Keratinocyte (primary cell): ENCODE measurements at regions not wholly inside any gene's neighbourhood (a gene's known extent, or its start where the extent isn't known, plus 50 kb on each side); places are given as distances from the start of the nearest gene placed in this dataset.

Source experiments
- DNase-seq: peaks from one replicate; pipeline ENCODE4 v3.0.0-alpha.2; 2011; ENCODE audit warnings: low read depth, missing footprints, low spot score
- FAIRE-seq: peaks from 2 replicates; lab custom pipeline; 2011; peaks lifted over from hg19 to GRCh38; lab: Jason Lieb, UNC
- H2AFZ ChIP-seq: 2 replicates; pipeline ENCODE4 v1.6.0; 2012; ENCODE audit warnings: low read length, control low read depth, inconsistent platforms; ENCODE audit not compliant: control insufficient read depth
- H3K27ac ChIP-seq: 2 replicates; pipeline ENCODE4 v1.5.1; 2011; ENCODE audit warnings: low read length; ENCODE audit not compliant: control insufficient read depth, insufficient read depth
- H3K27me3 ChIP-seq: 3 replicates; pipeline ENCODE4 v1.6.0; 2011; ENCODE audit warnings: low read length; ENCODE audit not compliant: control insufficient read depth, insufficient read depth; ENCODE audit errors: extremely low read depth
- H3K36me3 ChIP-seq, 2 experiments: 2 replicates in 1 of 2; 3 replicates in 1 of 2; pipeline ENCODE4 v1.5.1; 2011; ENCODE audit warnings: low read length in 2 of 2, mild to moderate bottlenecking in 1 of 2; ENCODE audit not compliant: control insufficient read depth in 2 of 2, insufficient read depth in 2 of 2; ENCODE audit errors: extremely low read depth in 1 of 2
- H3K4me1 ChIP-seq: 3 replicates; pipeline ENCODE4 v1.5.1; 2011; ENCODE audit warnings: low read length; ENCODE audit not compliant: control insufficient read depth, insufficient read depth; ENCODE audit errors: extremely low read depth
- H3K4me2 ChIP-seq: 3 replicates; pipeline ENCODE4 v1.6.0; 2011; ENCODE audit warnings: low read depth, low read length; ENCODE audit not compliant: control insufficient read depth, insufficient read depth; ENCODE audit errors: extremely low read depth
- H3K4me3 ChIP-seq, 3 experiments: fragments of 200-600 bp in 1 of 3; sonication (generic) in 1 of 3; 2 replicates in 2 of 3; 3 replicates in 1 of 3; pipeline ENCODE4 v1.5.1; 2011 to 2016; ENCODE audit warnings: low read length in 3 of 3, mild to moderate bottlenecking in 3 of 3, control low read depth in 2 of 3, inconsistent platforms in 1 of 3, low read depth in 1 of 3, mixed read lengths in 1 of 3, mixed run types in 1 of 3, moderate library complexity in 1 of 3; ENCODE audit not compliant: control insufficient read depth in 2 of 3, insufficient read depth in 2 of 3; ENCODE audit errors: extremely low read depth in 1 of 3
- H3K79me2 ChIP-seq: 2 replicates; pipeline ENCODE4 v1.6.0; 2012; ENCODE audit warnings: low read length; ENCODE audit not compliant: control insufficient read depth, insufficient read depth
- H3K9ac ChIP-seq: 3 replicates; pipeline ENCODE4 v1.6.0; 2011; ENCODE audit warnings: low read length; ENCODE audit not compliant: control insufficient read depth, insufficient read depth; ENCODE audit errors: extremely low read depth
- H3K9me1 ChIP-seq: 3 replicates; pipeline ENCODE4 v1.6.0; 2011; ENCODE audit warnings: low read length; ENCODE audit not compliant: control insufficient read depth, insufficient read depth; ENCODE audit errors: extremely low read depth
- H3K9me3 ChIP-seq: 2 replicates; pipeline ENCODE4 v1.5.1; 2012; ENCODE audit warnings: low read depth, low read length; ENCODE audit not compliant: control insufficient read depth
- H4K20me1 ChIP-seq: 3 replicates; pipeline ENCODE4 v1.6.0; 2011; ENCODE audit warnings: low read length; ENCODE audit not compliant: control insufficient read depth, insufficient read depth; ENCODE audit errors: extremely low read depth
- EZH2 ChIP-seq: IDR thresholded peaks from one replicate; pipeline ENCODE4 v1.6.1; 2012; ENCODE audit warnings: inconsistent platforms, mild to moderate bottlenecking, low read length, moderate library complexity
- dilution Hi-C: fragments of 300-500 bp; cut with MboI; formaldehyde crosslinking; loops from one replicate; pipeline ENCODE4 v1.7.0; 2020; ENCODE audit warnings: low sequenced_read_pairs; ENCODE audit not compliant: extremely low pct_ligation_motif_present
- TF ChIP-seq, protein P1 (sequence below), 3 experiments: IDR thresholded peaks in 1 of 3; conservative IDR thresholded peaks in 1 of 3; optimal IDR thresholded peaks in 1 of 3; 2 replicates in 2 of 3; 3 replicates in 1 of 3; pipeline versions ENCODE3 to v1.5.1; 2011; ENCODE audit warnings: low read length in 3 of 3, mild to moderate bottlenecking in 3 of 3, moderate library complexity in 2 of 3, control low read depth in 1 of 3, inconsistent platforms in 1 of 3; ENCODE audit not compliant: insufficient read depth in 2 of 3; ENCODE audit errors: extremely low read depth in 1 of 3

DNA sequence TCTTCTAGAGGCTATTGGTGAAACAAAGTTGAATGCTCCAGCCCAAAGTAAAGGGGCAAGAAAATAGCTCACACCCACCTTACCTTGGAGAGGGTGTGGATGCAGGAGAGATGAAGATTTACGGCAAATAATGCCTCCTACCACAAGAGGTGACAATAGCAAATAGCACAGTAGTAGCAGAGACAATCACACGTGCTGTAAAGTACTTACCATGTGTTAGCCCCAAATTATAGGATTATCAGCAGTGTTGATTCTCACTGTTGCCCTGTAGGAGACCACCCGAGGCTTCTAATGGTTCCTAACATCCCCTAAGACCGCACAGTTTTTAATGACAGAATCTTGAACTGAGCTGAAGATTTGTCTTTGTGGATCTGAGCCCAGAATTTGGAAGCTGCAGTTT is 94.8 kb upstream of the FOXA2 start:
- no peak overlapping the region for H3K4me2 ChIP-seq
- no peak overlapping the region for H3K27ac ChIP-seq
- no peaks in the 10 kb centered on the region for H4K20me1 ChIP-seq
- H3K9me3 ChIP-seq = no peaks in the 10 kb centered on the region
- H2AFZ ChIP-seq = no peak overlapping the region
- no peaks in the 10 kb centered on the region for H3K27me3 ChIP-seq
- no peaks in the 10 kb centered on the region for H3K79me2 ChIP-seq
- H3K4me1 ChIP-seq = peaks cover 5% of the 10 kb centered on the region
- H3K36me3 ChIP-seq = no peaks in the 10 kb centered on the region
- FAIRE-seq = no peak
- no peak overlapping the region for H3K9ac ChIP-seq
- no peak for DNase-seq
- dilution Hi-C loops = loop anchor here (25.0 kb wide), 1 partner anchor 342 kb away; no protein-coding TSS in a partner anchor
- TF ChIP-seq EZH2 = no peak
- TF ChIP-seq, protein P1, sequence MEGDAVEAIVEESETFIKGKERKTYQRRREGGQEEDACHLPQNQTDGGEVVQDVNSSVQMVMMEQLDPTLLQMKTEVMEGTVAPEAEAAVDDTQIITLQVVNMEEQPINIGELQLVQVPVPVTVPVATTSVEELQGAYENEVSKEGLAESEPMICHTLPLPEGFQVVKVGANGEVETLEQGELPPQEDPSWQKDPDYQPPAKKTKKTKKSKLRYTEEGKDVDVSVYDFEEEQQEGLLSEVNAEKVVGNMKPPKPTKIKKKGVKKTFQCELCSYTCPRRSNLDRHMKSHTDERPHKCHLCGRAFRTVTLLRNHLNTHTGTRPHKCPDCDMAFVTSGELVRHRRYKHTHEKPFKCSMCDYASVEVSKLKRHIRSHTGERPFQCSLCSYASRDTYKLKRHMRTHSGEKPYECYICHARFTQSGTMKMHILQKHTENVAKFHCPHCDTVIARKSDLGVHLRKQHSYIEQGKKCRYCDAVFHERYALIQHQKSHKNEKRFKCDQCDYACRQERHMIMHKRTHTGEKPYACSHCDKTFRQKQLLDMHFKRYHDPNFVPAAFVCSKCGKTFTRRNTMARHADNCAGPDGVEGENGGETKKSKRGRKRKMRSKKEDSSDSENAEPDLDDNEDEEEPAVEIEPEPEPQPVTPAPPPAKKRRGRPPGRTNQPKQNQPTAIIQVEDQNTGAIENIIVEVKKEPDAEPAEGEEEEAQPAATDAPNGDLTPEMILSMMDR (optimal IDR thresholded peaks at IDR 0.05 in 1 of 3, IDR thresholded peaks at IDR 0.05 in 1 of 3, conservative IDR thresholded peaks at IDR 0.05 in 1 of 3; ENCODE audit: extremely low read depth in 1 of 3, insufficient read depth in 2 of 3, low read length in 3 of 3) = no peak
- H3K4me3 ChIP-seq = no peak overlapping the region
- H3K9me1 ChIP-seq = no peaks in the 10 kb centered on the region

DNA sequence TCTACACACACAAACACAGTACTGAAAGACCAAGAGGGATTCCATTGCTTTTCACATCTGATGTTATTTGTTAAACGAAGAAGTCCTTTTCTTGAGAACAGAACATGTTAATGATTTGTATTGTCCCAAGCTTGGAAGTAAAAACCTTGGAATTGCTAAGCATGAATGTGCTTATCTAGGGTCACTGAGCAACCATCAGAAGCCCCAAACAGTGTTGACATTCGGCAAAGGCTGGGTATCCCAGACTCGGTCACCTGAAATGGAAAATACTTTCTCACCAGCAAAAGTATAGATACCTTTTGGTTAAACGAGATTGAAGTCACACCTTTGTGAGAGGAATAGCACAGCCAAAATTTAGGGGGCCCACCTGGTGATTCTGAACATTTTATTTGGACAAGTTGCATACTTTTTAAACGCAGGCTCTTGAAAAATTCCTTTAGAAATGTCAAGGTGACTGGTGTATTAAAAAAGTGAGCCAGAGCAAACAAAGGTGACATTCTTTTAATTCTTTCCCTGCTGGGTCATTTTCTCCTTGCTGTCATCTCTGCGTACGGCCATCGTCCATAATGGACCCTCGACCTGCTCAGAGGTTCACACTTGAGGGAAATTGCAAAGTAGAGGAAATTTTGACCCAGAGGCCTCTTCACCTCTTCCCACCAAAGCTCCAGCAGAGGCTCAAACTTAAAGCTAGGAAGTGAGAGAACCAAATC is 95.8 kb upstream of the FOXA2 start:
- Histone ChIP-seq H4K20me1 (no peaks in the 10 kb centered on the region), H3K4me2 (no peak overlapping the region), H2AFZ (no peak overlapping the region), H3K27me3 (no peaks in the 10 kb centered on the region), H3K36me3 (no peaks in the 10 kb centered on the region), H3K4me3 (no peak overlapping the region), H3K4me1 (peaks cover 5% of the 10 kb centered on the region), H3K9ac (no peak overlapping the region), H3K79me2 (no peaks in the 10 kb centered on the region), H3K27ac (no peak overlapping the region), H3K9me3 (no peaks in the 10 kb centered on the region), H3K9me1 (no peaks in the 10 kb centered on the region)
- no peak for FAIRE-seq
- no peak for DNase-seq
- dilution Hi-C loops = loop anchor here (25.0 kb wide), 1 partner anchor 343 kb away; no protein-coding TSS in a partner anchor
- TF ChIP-seq, protein P1 (optimal IDR thresholded peaks at IDR 0.05 in 1 of 3, IDR thresholded peaks at IDR 0.05 in 1 of 3, conservative IDR thresholded peaks at IDR 0.05 in 1 of 3; ENCODE audit: extremely low read depth in 1 of 3, insufficient read depth in 2 of 3, low read length in 3 of 3) = no peak
- no peak for TF ChIP-seq EZH2
